Thyroid gland (tissue), 4 donors: ENCODE measurements at regions not wholly inside any gene's neighbourhood (a gene's known extent, or its start where the extent isn't known, plus 50 kb on each side); places are given as distances from the start of the nearest gene placed in this dataset.

ENCODE experiments used
- CTCF ChIP-seq, 6 experiments: fragments of 200-600 bp in 3 of 6; fragments of 450-650 bp in 3 of 6; sonication (generic) in 3 of 6; IDR thresholded peaks; one replicate each; pipeline ENCODE4 v1.5.1; 2016 to 2019; ENCODE audit warnings: antibody characterized with exemption in 6 of 6, mild to moderate bottlenecking in 2 of 6, inconsistent platforms in 1 of 6, moderate library complexity in 1 of 6
- POLR2A ChIP-seq, 2 donors: fragments of 450-650 bp; IDR thresholded peaks; one replicate each; pipeline ENCODE4 v1.6.1; 2017; ENCODE audit warnings: antibody characterized with exemption in 2 of 2, mild to moderate bottlenecking in 2 of 2, moderate library complexity in 1 of 2

- TF ChIP-seq CTCF (IDR thresholded peaks at IDR 0.05) (no peak), POLR2A (IDR thresholded peaks at IDR 0.05) (no peak)
Measured at GRCh38 chr5:58365791-58366190, 94.1 kb downstream of the PLK2 start.
